ENCODE measurements at regions not wholly inside any gene's neighbourhood (a gene's known extent, or its start where the extent isn't known, plus 50 kb on each side); places are given as distances from the start of the nearest gene placed in this dataset.

DNA sequence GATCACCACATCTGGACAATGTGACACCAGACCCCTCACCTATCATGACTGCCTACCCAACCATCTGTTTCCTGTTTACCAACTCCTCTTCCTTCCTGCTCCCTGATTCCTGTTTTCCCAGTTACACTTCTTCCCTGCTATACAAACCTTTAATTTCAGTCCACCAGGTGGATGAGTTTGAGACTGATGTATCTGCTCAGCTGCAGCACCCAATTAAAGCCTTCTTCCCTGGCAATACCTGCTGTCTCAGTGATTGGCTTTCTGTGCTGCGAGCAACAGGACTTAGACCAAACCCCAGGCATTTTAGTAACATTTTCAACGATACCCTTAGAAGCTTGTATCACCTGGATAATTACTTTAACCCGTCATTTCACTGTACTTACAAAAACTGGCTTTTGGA, 968.2 kb upstream of the NR2F2 start:
- DNase-seq (ENCODE audit: low read depth, low spot score) (no peak), FAIRE-seq (no peak)
- H3K4me2 ChIP-seq (ENCODE audit: control insufficient read depth, extremely low read depth, insufficient read depth, low read depth, low read length) = no peak overlapping the region
- no peak for TF ChIP-seq EZH2 (IDR thresholded peaks at IDR 0.05; ENCODE audit: low read length)
- TF ChIP-seq, protein P1, sequence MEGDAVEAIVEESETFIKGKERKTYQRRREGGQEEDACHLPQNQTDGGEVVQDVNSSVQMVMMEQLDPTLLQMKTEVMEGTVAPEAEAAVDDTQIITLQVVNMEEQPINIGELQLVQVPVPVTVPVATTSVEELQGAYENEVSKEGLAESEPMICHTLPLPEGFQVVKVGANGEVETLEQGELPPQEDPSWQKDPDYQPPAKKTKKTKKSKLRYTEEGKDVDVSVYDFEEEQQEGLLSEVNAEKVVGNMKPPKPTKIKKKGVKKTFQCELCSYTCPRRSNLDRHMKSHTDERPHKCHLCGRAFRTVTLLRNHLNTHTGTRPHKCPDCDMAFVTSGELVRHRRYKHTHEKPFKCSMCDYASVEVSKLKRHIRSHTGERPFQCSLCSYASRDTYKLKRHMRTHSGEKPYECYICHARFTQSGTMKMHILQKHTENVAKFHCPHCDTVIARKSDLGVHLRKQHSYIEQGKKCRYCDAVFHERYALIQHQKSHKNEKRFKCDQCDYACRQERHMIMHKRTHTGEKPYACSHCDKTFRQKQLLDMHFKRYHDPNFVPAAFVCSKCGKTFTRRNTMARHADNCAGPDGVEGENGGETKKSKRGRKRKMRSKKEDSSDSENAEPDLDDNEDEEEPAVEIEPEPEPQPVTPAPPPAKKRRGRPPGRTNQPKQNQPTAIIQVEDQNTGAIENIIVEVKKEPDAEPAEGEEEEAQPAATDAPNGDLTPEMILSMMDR (optimal IDR thresholded peaks at IDR 0.05 in 1 of 3, IDR thresholded peaks at IDR 0.05 in 1 of 3, conservative IDR thresholded peaks at IDR 0.05 in 1 of 3; ENCODE audit: extremely low read depth in 1 of 3, insufficient read depth in 2 of 3, low read length in 3 of 3) = no peak
- no peaks in the 10 kb centered on the region for H3K27me3 ChIP-seq (ENCODE audit: control insufficient read depth, extremely low read depth, insufficient read depth, low read length)
- no peaks in the 10 kb centered on the region for H3K36me3 ChIP-seq (ENCODE audit: control insufficient read depth in 2 of 2, extremely low read depth in 1 of 2, insufficient read depth in 2 of 2, low read length in 2 of 2)
- H3K79me2 ChIP-seq (ENCODE audit: control insufficient read depth, insufficient read depth, low read length) = no peaks in the 10 kb centered on the region
- H3K9me1 ChIP-seq (ENCODE audit: control insufficient read depth, extremely low read depth, insufficient read depth, low read length) = no peaks in the 10 kb centered on the region
- H3K4me1 ChIP-seq (ENCODE audit: control insufficient read depth, extremely low read depth, insufficient read depth, low read length) = no peaks in the 10 kb centered on the region
- no peak overlapping the region for H3K9ac ChIP-seq (ENCODE audit: control insufficient read depth, extremely low read depth, insufficient read depth, low read length)
- H2AFZ ChIP-seq (ENCODE audit: control insufficient read depth, low read length) = no peak overlapping the region
- H3K27ac ChIP-seq (ENCODE audit: control insufficient read depth, insufficient read depth, low read length) = no peak overlapping the region
- dilution Hi-C loops (cut with MboI; ENCODE audit: extremely low pct_ligation_motif_present, low sequenced_read_pairs) = no loop called here
- no peak overlapping the region for H3K4me3 ChIP-seq (ENCODE audit: control insufficient read depth in 2 of 3, extremely low read depth in 1 of 3, insufficient read depth in 2 of 3, low read depth in 1 of 3, low read length in 3 of 3)
- no peaks in the 10 kb centered on the region for H4K20me1 ChIP-seq (ENCODE audit: control insufficient read depth, extremely low read depth, insufficient read depth, low read length)
- no peaks in the 10 kb centered on the region for H3K9me3 ChIP-seq (ENCODE audit: control insufficient read depth, low read depth, low read length)

DNA sequence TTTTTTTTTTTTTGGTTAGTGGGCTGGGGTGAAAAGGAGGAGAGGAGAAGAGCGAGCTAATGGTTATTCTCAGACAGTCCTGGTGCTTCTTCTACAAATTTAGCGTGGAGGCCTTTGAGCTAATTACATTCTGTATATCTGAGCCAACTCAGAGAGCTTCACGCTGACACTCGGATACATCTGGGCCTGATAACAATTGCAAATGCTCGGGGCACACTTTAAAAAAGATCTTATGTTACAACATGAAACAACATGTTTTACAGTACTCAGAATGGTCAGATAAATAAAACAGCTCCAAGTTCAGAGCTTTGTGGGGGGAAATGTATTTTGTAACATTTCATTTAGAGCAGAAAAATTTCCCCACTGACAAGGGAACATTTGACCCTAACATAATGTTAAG, 966.9 kb upstream of the NR2F2 start:
- H3K4me3 ChIP-seq (ENCODE audit: control insufficient read depth in 2 of 3, extremely low read depth in 1 of 3, insufficient read depth in 2 of 3, low read depth in 1 of 3, low read length in 3 of 3) = no peak overlapping the region
- H4K20me1 ChIP-seq (ENCODE audit: control insufficient read depth, extremely low read depth, insufficient read depth, low read length) = no peaks in the 10 kb centered on the region
- DNase-seq (ENCODE audit: low read depth, low spot score) (no peak), FAIRE-seq (no peak)
- no peaks in the 10 kb centered on the region for H3K9me3 ChIP-seq (ENCODE audit: control insufficient read depth, low read depth, low read length)
- no peak overlapping the region for H3K9ac ChIP-seq (ENCODE audit: control insufficient read depth, extremely low read depth, insufficient read depth, low read length)
- H3K79me2 ChIP-seq (ENCODE audit: control insufficient read depth, insufficient read depth, low read length) = no peaks in the 10 kb centered on the region
- dilution Hi-C loops (cut with MboI; ENCODE audit: extremely low pct_ligation_motif_present, low sequenced_read_pairs) = no loop called here
- H3K27ac ChIP-seq (ENCODE audit: control insufficient read depth, insufficient read depth, low read length) = no peak overlapping the region
- H3K4me1 ChIP-seq (ENCODE audit: control insufficient read depth, extremely low read depth, insufficient read depth, low read length) = no peaks in the 10 kb centered on the region
- no peaks in the 10 kb centered on the region for H3K9me1 ChIP-seq (ENCODE audit: control insufficient read depth, extremely low read depth, insufficient read depth, low read length)
- TF ChIP-seq, protein P1 (optimal IDR thresholded peaks at IDR 0.05 in 1 of 3, IDR thresholded peaks at IDR 0.05 in 1 of 3, conservative IDR thresholded peaks at IDR 0.05 in 1 of 3; ENCODE audit: extremely low read depth in 1 of 3, insufficient read depth in 2 of 3, low read length in 3 of 3) = no peak
- TF ChIP-seq EZH2 (IDR thresholded peaks at IDR 0.05; ENCODE audit: low read length) = no peak
- no peaks in the 10 kb centered on the region for H3K27me3 ChIP-seq (ENCODE audit: control insufficient read depth, extremely low read depth, insufficient read depth, low read length)
- H2AFZ ChIP-seq (ENCODE audit: control insufficient read depth, low read length) = no peak overlapping the region
- H3K36me3 ChIP-seq (ENCODE audit: control insufficient read depth in 2 of 2, extremely low read depth in 1 of 2, insufficient read depth in 2 of 2, low read length in 2 of 2) = no peaks in the 10 kb centered on the region
- no peak overlapping the region for H3K4me2 ChIP-seq (ENCODE audit: control insufficient read depth, extremely low read depth, insufficient read depth, low read depth, low read length)

Measured in keratinocyte (primary cell).